IMR-90 (cell line): ENCODE measurements at regions not wholly inside any gene's neighbourhood (a gene's known extent, or its start where the extent isn't known, plus 50 kb on each side); places are given as distances from the start of the nearest gene placed in this dataset.

ENCODE experiments used
- ATAC-seq: fragments of 200-7000 bp; cut with Tn5 transposase; 2 replicates; pipeline ENCODE4 v1.9.1; 2020; ENCODE audit warnings: low read depth, mild to moderate bottlenecking, moderate library complexity
- BruUV-seq: library from RNA; stranded (reverse); fragments of 400-500 nt; replicated peaks from 2 replicates; lab custom pipeline; 2021; lab: Mats Ljungman, UMichigan
- CTCF ChIA-PET: fragments of 300-600 bp; formaldehyde crosslinking; extraction: SDS; loops from one replicate; lab custom pipeline; 2021; ENCODE audit warnings: antibody characterized with exemption; lab: Yijun Ruan, JAX
- POLR2A ChIA-PET: fragments of 300-600 bp; sonication (Branson Sonifier 250); formaldehyde crosslinking; loops from one replicate; lab custom pipeline; 2022; ENCODE audit warnings: antibody characterized with exemption; ENCODE audit not compliant: unreplicated experiment; lab: Charles Lee
- DNase-seq: peaks from one replicate; pipeline ENCODE4 v3.0.0; 2013
- H2AFZ ChIP-seq: replicated peaks from 2 replicates; pipeline ENCODE3; 2013; ENCODE audit warnings: low read length, mild to moderate bottlenecking; ENCODE audit not compliant: poor library complexity
- H2AK5ac ChIP-seq: 2 replicates; pipeline ENCODE4 v1.6.1; 2013; ENCODE audit warnings: low read depth, low read length, inconsistent platforms
- H2AK9ac ChIP-seq: replicated peaks from 2 replicates; pipeline ENCODE3; 2013; ENCODE audit warnings: mild to moderate bottlenecking, low read depth, low read length, moderate library complexity; ENCODE audit not compliant: poor library complexity
- H2BK120ac ChIP-seq: 2 replicates; pipeline ENCODE4 v1.6.1; 2013; ENCODE audit warnings: low read depth, low read length, inconsistent platforms
- H2BK15ac ChIP-seq: 3 replicates; pipeline ENCODE4 v1.6.1; 2013; ENCODE audit warnings: low read depth, low read length, inconsistent platforms
- H2BK20ac ChIP-seq: 2 replicates; pipeline ENCODE4 v1.6.1; 2013; ENCODE audit warnings: low read depth, mild to moderate bottlenecking, inconsistent platforms, low read length, moderate library complexity
- H2BK5ac ChIP-seq: 2 replicates; pipeline ENCODE4 v1.6.1; 2013; ENCODE audit warnings: mild to moderate bottlenecking, low read depth, low read length, inconsistent platforms; ENCODE audit not compliant: poor library complexity, severe bottlenecking
- H3K14ac ChIP-seq: replicated peaks from 2 replicates; pipeline ENCODE4 v1.6.1; 2013; ENCODE audit warnings: low read depth, low read length, inconsistent platforms
- H3K18ac ChIP-seq: 2 replicates; pipeline ENCODE4 v1.6.1; 2013; ENCODE audit warnings: low read depth, low read length, control low read depth
- H3K23ac ChIP-seq: 2 replicates; pipeline ENCODE4 v1.6.1; 2013; ENCODE audit warnings: low read depth, low read length, inconsistent platforms
- H3K27ac ChIP-seq: 2 replicates; pipeline ENCODE4 v1.5.1; 2013; ENCODE audit warnings: mild to moderate bottlenecking, control low read depth, low read length; ENCODE audit not compliant: insufficient read depth
- H3K27me3 ChIP-seq: 2 replicates; pipeline ENCODE4 v1.6.1; 2013; ENCODE audit warnings: low read length; ENCODE audit not compliant: control insufficient read depth, insufficient read depth
- H3K36me3 ChIP-seq: 2 replicates; pipeline ENCODE4 v1.6.1; 2013; ENCODE audit warnings: low read length, mixed read lengths; ENCODE audit not compliant: control insufficient read depth, insufficient read depth
- H3K4ac ChIP-seq: 2 replicates; pipeline ENCODE4 v1.6.1; 2013; ENCODE audit warnings: low read depth, low read length, inconsistent platforms
- H3K4me1 ChIP-seq: 2 replicates; pipeline ENCODE4 v1.6.1; 2013; ENCODE audit warnings: low read length, mixed read lengths; ENCODE audit not compliant: control insufficient read depth, insufficient read depth
- H3K4me2 ChIP-seq: 2 replicates; pipeline ENCODE4 v1.6.1; 2013; ENCODE audit warnings: low read depth, mild to moderate bottlenecking, control low read depth, low read length, moderate library complexity
- H3K4me3 ChIP-seq: 2 replicates; pipeline ENCODE4 v1.5.1; 2013; ENCODE audit warnings: low read depth, mild to moderate bottlenecking, control low read depth, low read length, moderate library complexity; ENCODE audit not compliant: insufficient read depth
- H3K56ac ChIP-seq: 2 replicates; pipeline ENCODE4 v1.6.1; 2013; ENCODE audit warnings: low read length, inconsistent platforms; ENCODE audit not compliant: insufficient read depth; ENCODE audit errors: extremely low read depth
- H3K79me1 ChIP-seq, 2 experiments: 2 replicates each; pipeline ENCODE4 v1.6.1; 2013; ENCODE audit warnings: low read length in 2 of 2, inconsistent platforms in 1 of 2, low read depth in 1 of 2
- H3K9ac ChIP-seq: 2 replicates; pipeline ENCODE4 v1.6.1; 2013; ENCODE audit warnings: low read depth, low read length, control low read depth
- H3K9me1 ChIP-seq: 2 replicates; pipeline ENCODE4 v1.6.1; 2013; ENCODE audit warnings: low read length, inconsistent platforms; ENCODE audit not compliant: insufficient read depth
- H3K9me3 ChIP-seq: 2 replicates; pipeline ENCODE4 v1.6.1; 2013; ENCODE audit warnings: low read length; ENCODE audit not compliant: control insufficient read depth, insufficient read depth
- H4K20me1 ChIP-seq: 2 replicates; pipeline ENCODE4 v1.6.1; 2013; ENCODE audit warnings: low read length, inconsistent platforms; ENCODE audit not compliant: insufficient read depth
- H4K5ac ChIP-seq: 2 replicates; pipeline ENCODE4 v1.6.1; 2013; ENCODE audit warnings: mild to moderate bottlenecking, low read depth, low read length, control low read depth
- H4K8ac ChIP-seq, 2 experiments: 2 replicates each; pipeline ENCODE4 v1.6.1; 2013; ENCODE audit warnings: low read depth in 2 of 2, low read length in 2 of 2, control low read depth in 1 of 2, inconsistent platforms in 1 of 2
- H4K91ac ChIP-seq: 2 replicates; pipeline ENCODE4 v1.6.1; 2013; ENCODE audit warnings: low read depth, low read length, inconsistent platforms; ENCODE audit not compliant: insufficient read depth
- BHLHE40 ChIP-seq: fragments of 150-350 bp; IDR thresholded peaks from 2 replicates; pipeline ENCODE4 v1.6.1; 2016; ENCODE audit warnings: mild to moderate bottlenecking, low read depth, low read length
- CEBPB ChIP-seq: IDR thresholded peaks from 2 replicates; pipeline ENCODE4 v1.6.1; 2012; ENCODE audit warnings: low read depth, low read length, improper control_type of control experiment
- CHD1 ChIP-seq: IDR thresholded peaks from 2 replicates; pipeline ENCODE4 v1.6.1; 2012; ENCODE audit warnings: low read depth, low read length, improper control_type of control experiment
- CTCF ChIP-seq: conservative IDR thresholded peaks from 2 replicates; pipeline ENCODE4 v1.5.1; 2012; ENCODE audit warnings: mild to moderate bottlenecking, low read depth, low read length, improper control_type of control experiment
- ELK1 ChIP-seq: fragments of 150-350 bp; IDR thresholded peaks from 2 replicates; pipeline ENCODE4 v1.6.1; 2016; ENCODE audit warnings: low read depth, mild to moderate bottlenecking, low read length, moderate library complexity, borderline replicate concordance
- FOS ChIP-seq: fragments of 150-350 bp; IDR thresholded peaks from 2 replicates; pipeline ENCODE4 v1.6.1; 2016; ENCODE audit warnings: low read depth, low read length
- MAFK ChIP-seq: IDR thresholded peaks from 2 replicates; pipeline ENCODE4 v1.6.1; 2012; ENCODE audit warnings: low read depth, low read length, improper control_type of control experiment
- MAZ ChIP-seq: IDR thresholded peaks from 2 replicates; pipeline ENCODE4 v1.6.1; 2012; ENCODE audit warnings: low read depth, mild to moderate bottlenecking, low read length, improper control_type of control experiment, moderate library complexity, borderline replicate concordance
- MXI1 ChIP-seq: IDR thresholded peaks from 2 replicates; pipeline ENCODE4 v1.6.1; 2012; ENCODE audit warnings: low read depth, mild to moderate bottlenecking, low read length, moderate library complexity, borderline replicate concordance
- NFE2L2 ChIP-seq: fragments of 150-350 bp; IDR thresholded peaks from 2 replicates; pipeline ENCODE4 v1.6.1; 2016; ENCODE audit warnings: low read depth, mild to moderate bottlenecking, low read length
- POLR2A ChIP-seq: IDR thresholded peaks from 2 replicates; pipeline ENCODE4 v1.6.1; 2012; ENCODE audit warnings: mild to moderate bottlenecking, low read depth, low read length
- RAD21 ChIP-seq: IDR thresholded peaks from 2 replicates; pipeline ENCODE4 v1.6.1; 2012; ENCODE audit warnings: low read length, improper control_type of control experiment
- RCOR1 ChIP-seq: IDR thresholded peaks from 2 replicates; pipeline ENCODE4 v1.6.1; 2012; ENCODE audit warnings: mild to moderate bottlenecking, low read length, improper control_type of control experiment; ENCODE audit not compliant: insufficient replicate concordance
- RFX5 ChIP-seq: IDR thresholded peaks from 2 replicates; pipeline ENCODE4 v1.8.0; 2012; ENCODE audit warnings: low read depth, mild to moderate bottlenecking, low read length, moderate library complexity
- SMC3 ChIP-seq: fragments of 150-350 bp; IDR thresholded peaks from 2 replicates; pipeline ENCODE4 v1.6.1; 2016; ENCODE audit warnings: low read depth, mild to moderate bottlenecking, antibody characterized with exemption, low read length, moderate library complexity
- USF2 ChIP-seq: fragments of 150-350 bp; IDR thresholded peaks from 2 replicates; pipeline ENCODE4 v1.6.1; 2017; ENCODE audit warnings: mild to moderate bottlenecking, antibody characterized with exemption, low read length, low read depth
- WGBS, 2 experiments: methylation state at CpG; one replicate each; pipeline versions ENCODE4 v1.1.5 to v1.1.7; 2013; ENCODE audit warnings: missing lambda C conversion rate in 2 of 2; ENCODE audit not compliant: insufficient read length in 1 of 2; ENCODE audit errors: extremely low coverage in 2 of 2; 5-methylcytosine and 5-hydroxymethylcytosine counted together
- dilution Hi-C: fragments of 300-500 bp; cut with HindIII; formaldehyde crosslinking; loops from one replicate; pipeline ENCODE4 v1.14.3; 2018; ENCODE audit warnings: low sequenced_read_pairs; ENCODE audit not compliant: unreplicated experiment
- in situ Hi-C: fragments of 300-500 bp; cut with MboI; formaldehyde crosslinking; loops from 3 replicates; pipeline ENCODE4 v1.14.3; 2019; ENCODE audit warnings: low sequenced_read_pairs, inconsistent platforms, mixed read lengths
- intact Hi-C: fragments of 100-400 bp; cut with micrococcal nuclease; formaldehyde crosslinking; loops from 2 replicates; pipeline ENCODE4 v1.10.0; 2022

GRCh38 chr11:92804388-92804966 is 165.0 kb upstream of the MTNR1B start:
- ATAC-seq: no peak
- CTCF ChIA-PET: no interaction called here

More at GRCh38 chr11:92804388-92804966, 165.0 kb upstream of the MTNR1B start:
- H3K56ac ChIP-seq: no peak overlapping the region
- no peak overlapping the region for H3K23ac ChIP-seq
- no peaks in the 10 kb centered on the region for H3K9me1 ChIP-seq
- H3K4me1 ChIP-seq: no peaks in the 10 kb centered on the region
- no peak overlapping the region for H2BK15ac ChIP-seq
- no TSS peak for BruUV-seq
- no peak overlapping the region for H2BK5ac ChIP-seq
- in situ Hi-C loops: no loop called here
- no peak for TF ChIP-seq MAZ
- no peak for TF ChIP-seq RCOR1
- no peak for TF ChIP-seq CTCF
- no peak for TF ChIP-seq USF2
- TF ChIP-seq SMC3: no peak
- TF ChIP-seq CHD1: no peak
- TF ChIP-seq CEBPB: no peak
- TF ChIP-seq FOS: no peak
- no peak for TF ChIP-seq ELK1
- no peak for TF ChIP-seq POLR2A
- TF ChIP-seq BHLHE40: no peak
- no peak for TF ChIP-seq MAFK
- no peak for TF ChIP-seq NFE2L2
- no peak for TF ChIP-seq MXI1
- no peak for TF ChIP-seq RFX5
- no peak for TF ChIP-seq RAD21
- no peak overlapping the region for H2BK120ac ChIP-seq
- no peak overlapping the region for H3K9ac ChIP-seq
- H4K5ac ChIP-seq: no peak overlapping the region
- H4K8ac ChIP-seq: no peak overlapping the region
- no peak overlapping the region for H3K27ac ChIP-seq
- no peaks in the 10 kb centered on the region for H3K79me1 ChIP-seq
- dilution Hi-C loops: no loop called here
- H3K9me3 ChIP-seq: no peaks in the 10 kb centered on the region
- no peak overlapping the region for H2AFZ ChIP-seq
- no peak overlapping the region for H3K4me3 ChIP-seq
- H3K4me2 ChIP-seq: no peak overlapping the region
- H3K14ac ChIP-seq: no peak overlapping the region
- H3K18ac ChIP-seq: no peak overlapping the region
- H2BK20ac ChIP-seq: no peak overlapping the region
- H4K91ac ChIP-seq: no peak overlapping the region
- intact Hi-C loops: no loop called here
- no peak overlapping the region for H2AK5ac ChIP-seq
- no peaks in the 10 kb centered on the region for H3K36me3 ChIP-seq
- H4K20me1 ChIP-seq: no peaks in the 10 kb centered on the region
- no CpG with 5 or more reads among the region's 7 CpGs for WGBS, 2 experiments
- H3K27me3 ChIP-seq: no peaks in the 10 kb centered on the region
- POLR2A ChIA-PET: no interaction called here
- H3K4ac ChIP-seq: no peak overlapping the region
- no peak for DNase-seq
- no peak overlapping the region for H2AK9ac ChIP-seq
